ENCODE measurements at regions not wholly inside any gene's neighbourhood (a gene's known extent, or its start where the extent isn't known, plus 50 kb on each side); places are given as distances from the start of the nearest gene placed in this dataset.

DNA sequence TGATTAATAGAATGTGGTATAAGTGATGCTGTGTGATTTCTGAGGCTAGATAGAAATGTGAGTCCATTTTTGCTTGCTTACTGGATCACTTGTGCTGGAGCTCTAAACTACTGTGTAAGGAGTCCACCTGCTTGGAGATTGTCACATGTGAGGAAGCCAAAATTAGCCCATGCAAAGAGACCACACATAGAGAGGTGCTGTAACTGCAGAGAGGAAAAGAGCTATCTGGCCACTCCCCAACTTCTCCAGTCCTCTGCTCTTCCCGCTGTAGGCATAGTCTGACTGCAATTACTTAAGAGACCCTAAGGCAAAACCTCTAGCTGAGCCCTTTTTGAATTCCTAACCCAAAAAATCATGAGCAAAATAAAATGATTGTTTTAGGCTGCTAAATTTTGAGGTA lies 120.6 kb upstream of the FBXO11 start (continued):
- TF ChIP-seq GATA4 (IDR thresholded peaks at IDR 0.05; ENCODE audit: borderline replicate concordance, low read depth) (no peak), ARHGAP35 (CRISPR knock-in tag; IDR thresholded peaks at IDR 0.05; ENCODE audit: borderline replicate concordance) (no peak)

DNA sequence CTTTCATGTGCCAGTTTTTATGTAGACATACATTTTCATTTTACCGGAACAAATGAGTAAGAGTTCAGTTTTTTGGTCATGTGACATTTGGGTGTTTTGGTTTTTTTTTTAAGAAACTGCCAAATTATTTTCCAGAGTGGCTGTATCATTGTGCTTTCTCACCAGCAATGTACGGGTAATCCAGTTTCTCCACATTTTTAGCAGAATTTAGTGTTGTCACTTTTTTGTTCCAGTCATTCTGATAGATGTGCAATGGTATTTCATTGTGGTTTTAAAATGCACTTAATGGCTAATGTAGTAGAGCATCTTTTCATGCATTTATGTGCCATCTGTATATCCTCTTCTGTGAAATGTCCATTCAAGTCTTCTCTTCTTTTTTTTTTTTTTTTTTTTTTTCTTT lies 126.5 kb upstream of the FBXO11 start:
- Histone ChIP-seq H3K4me1 (ENCODE audit: insufficient read depth, low read length) (no peaks in the 10 kb centered on the region), H3K27me3 (ENCODE audit: control insufficient read depth in 1 of 2, insufficient read depth in 2 of 2, low read length in 2 of 2) (peaks cover 0 to 18% of the 10 kb centered on the region in 2 experiments; a peak in 3 of 5 replicates), H3K4me3 (replicated peaks in 1 of 3; ENCODE audit: insufficient read depth in 1 of 3, low read depth in 2 of 3, low read length in 3 of 3) (no peak overlapping the region), H3K36me3 (replicated peaks in 1 of 2; ENCODE audit: control insufficient read depth in 1 of 2, insufficient read depth in 2 of 2, low read length in 2 of 2) (no peaks in the 10 kb centered on the region), H3K9me3 (ENCODE audit: low read length) (no peaks in the 10 kb centered on the region), H3K4me2 (ENCODE audit: low read depth, low read length) (no peak overlapping the region), H3K27ac (ENCODE audit: extremely low read length, insufficient read depth, low read length) (no peak overlapping the region), H3K9ac (ENCODE audit: insufficient read depth, low read depth, low read length) (no peak overlapping the region), H2AFZ (ENCODE audit: low read length) (no peak overlapping the region), H3K79me2 (ENCODE audit: insufficient read depth, low read length) (no peaks in the 10 kb centered on the region), H4K20me1 (ENCODE audit: insufficient read depth, low read length) (no peaks in the 10 kb centered on the region)
- BruUV-seq (replicated peaks): no TSS peak
- ATAC-seq (no peak), DNase-seq (ENCODE audit: low spot score) (no peak), FAIRE-seq (no peak)
- WGBS (ENCODE audit: low lambda C conversion rate): 74% methylated on average over 2 of the region's 2 CpGs
- CTCF ChIA-PET (ENCODE audit: low intra/inter-chr PET ratio, low total read pairs): no interaction called here
- intact Hi-C loops (cut with micrococcal nuclease; ENCODE audit: unreplicated experiment) (no loop called here), in situ Hi-C loops (cut with HindIII; ENCODE audit: extremely low pct_ligation_motif_present, low pct_unique_long_range_greater_than_20kb) (no loop called here)
- POLR2A ChIA-PET: interaction anchor here (0.6 kb wide), 1 partner anchor 51 kb away, joined by 3 read pairs; no protein-coding TSS in a partner anchor
- TF ChIP-seq NR3C1 (CRISPR knock-in tag; IDR thresholded peaks at IDR 0.05) (no peak), POGZ (CRISPR knock-in tag; IDR thresholded peaks at IDR 0.05) (no peak), U2AF2 (IDR thresholded peaks at IDR 0.05; ENCODE audit: low read depth, low read length) (no peak)

DNA sequence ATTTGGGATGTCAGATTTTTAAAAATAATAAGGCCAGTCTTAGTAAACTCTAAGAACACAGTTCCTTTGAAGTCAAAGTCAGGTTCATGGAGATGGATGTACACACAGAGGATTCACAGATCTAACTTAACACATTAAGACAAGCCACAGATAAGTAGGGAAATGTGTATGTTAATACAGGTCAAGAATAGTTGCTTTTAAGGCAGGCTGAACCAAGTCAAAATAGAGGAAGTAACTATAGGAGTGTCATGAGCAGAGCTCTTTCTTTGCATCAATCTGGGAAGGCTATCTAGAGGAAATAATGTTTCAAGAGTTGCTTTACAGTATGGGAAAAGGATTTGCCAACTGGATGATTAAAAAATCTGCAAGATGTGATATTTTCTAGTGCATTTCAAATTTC lies 128.0 kb upstream of the FBXO11 start:
- Histone ChIP-seq H3K36me3 (replicated peaks in 1 of 2; ENCODE audit: control insufficient read depth in 1 of 2, insufficient read depth in 2 of 2, low read length in 2 of 2) (no peaks in the 10 kb centered on the region), H3K4me1 (ENCODE audit: insufficient read depth, low read length) (no peaks in the 10 kb centered on the region), H3K27me3 (ENCODE audit: control insufficient read depth in 1 of 2, insufficient read depth in 2 of 2, low read length in 2 of 2) (peaks cover 0 to 3% of the 10 kb centered on the region in 2 experiments; a peak in 1 of 5 replicates), H3K9ac (ENCODE audit: insufficient read depth, low read depth, low read length) (no peak overlapping the region), H3K79me2 (ENCODE audit: insufficient read depth, low read length) (no peaks in the 10 kb centered on the region), H2AFZ (ENCODE audit: low read length) (no peak overlapping the region), H3K4me3 (replicated peaks in 1 of 3; ENCODE audit: insufficient read depth in 1 of 3, low read depth in 2 of 3, low read length in 3 of 3) (no peak overlapping the region), H3K27ac (ENCODE audit: extremely low read length, insufficient read depth, low read length) (no peak overlapping the region), H4K20me1 (ENCODE audit: insufficient read depth, low read length) (no peaks in the 10 kb centered on the region), H3K9me3 (ENCODE audit: low read length) (no peaks in the 10 kb centered on the region), H3K4me2 (ENCODE audit: low read depth, low read length) (no peak overlapping the region)
- intact Hi-C loops (cut with micrococcal nuclease; ENCODE audit: unreplicated experiment) (no loop called here), in situ Hi-C loops (cut with HindIII; ENCODE audit: extremely low pct_ligation_motif_present, low pct_unique_long_range_greater_than_20kb) (no loop called here)
- no TSS peak for BruUV-seq (replicated peaks)
- ChIA-PET POLR2A (no interaction called here), CTCF (ENCODE audit: low intra/inter-chr PET ratio, low total read pairs) (no interaction called here)
- DNase-seq (ENCODE audit: low spot score): no peak
- no peak for ATAC-seq
- no peak for FAIRE-seq
- TF ChIP-seq ZSCAN20 (CRISPR knock-in tag; IDR thresholded peaks at IDR 0.05; ENCODE audit: borderline replicate concordance) (no peak), KAT2B (IDR thresholded peaks at IDR 0.05; ENCODE audit: borderline replicate concordance, low read depth, low read length) (no peak), POLR2A (IDR thresholded peaks at IDR 0.05; ENCODE audit: insufficient read depth in 1 of 2, low read depth in 2 of 2, low read length in 2 of 2) (no peak)
- TF ChIP-seq, protein P1, sequence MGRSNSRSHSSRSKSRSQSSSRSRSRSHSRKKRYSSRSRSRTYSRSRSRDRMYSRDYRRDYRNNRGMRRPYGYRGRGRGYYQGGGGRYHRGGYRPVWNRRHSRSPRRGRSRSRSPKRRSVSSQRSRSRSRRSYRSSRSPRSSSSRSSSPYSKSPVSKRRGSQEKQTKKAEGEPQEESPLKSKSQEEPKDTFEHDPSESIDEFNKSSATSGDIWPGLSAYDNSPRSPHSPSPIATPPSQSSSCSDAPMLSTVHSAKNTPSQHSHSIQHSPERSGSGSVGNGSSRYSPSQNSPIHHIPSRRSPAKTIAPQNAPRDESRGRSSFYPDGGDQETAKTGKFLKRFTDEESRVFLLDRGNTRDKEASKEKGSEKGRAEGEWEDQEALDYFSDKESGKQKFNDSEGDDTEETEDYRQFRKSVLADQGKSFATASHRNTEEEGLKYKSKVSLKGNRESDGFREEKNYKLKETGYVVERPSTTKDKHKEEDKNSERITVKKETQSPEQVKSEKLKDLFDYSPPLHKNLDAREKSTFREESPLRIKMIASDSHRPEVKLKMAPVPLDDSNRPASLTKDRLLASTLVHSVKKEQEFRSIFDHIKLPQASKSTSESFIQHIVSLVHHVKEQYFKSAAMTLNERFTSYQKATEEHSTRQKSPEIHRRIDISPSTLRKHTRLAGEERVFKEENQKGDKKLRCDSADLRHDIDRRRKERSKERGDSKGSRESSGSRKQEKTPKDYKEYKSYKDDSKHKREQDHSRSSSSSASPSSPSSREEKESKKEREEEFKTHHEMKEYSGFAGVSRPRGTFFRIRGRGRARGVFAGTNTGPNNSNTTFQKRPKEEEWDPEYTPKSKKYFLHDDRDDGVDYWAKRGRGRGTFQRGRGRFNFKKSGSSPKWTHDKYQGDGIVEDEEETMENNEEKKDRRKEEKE (IDR thresholded peaks at IDR 0.05): no peak
- TF ChIP-seq, protein P2, sequence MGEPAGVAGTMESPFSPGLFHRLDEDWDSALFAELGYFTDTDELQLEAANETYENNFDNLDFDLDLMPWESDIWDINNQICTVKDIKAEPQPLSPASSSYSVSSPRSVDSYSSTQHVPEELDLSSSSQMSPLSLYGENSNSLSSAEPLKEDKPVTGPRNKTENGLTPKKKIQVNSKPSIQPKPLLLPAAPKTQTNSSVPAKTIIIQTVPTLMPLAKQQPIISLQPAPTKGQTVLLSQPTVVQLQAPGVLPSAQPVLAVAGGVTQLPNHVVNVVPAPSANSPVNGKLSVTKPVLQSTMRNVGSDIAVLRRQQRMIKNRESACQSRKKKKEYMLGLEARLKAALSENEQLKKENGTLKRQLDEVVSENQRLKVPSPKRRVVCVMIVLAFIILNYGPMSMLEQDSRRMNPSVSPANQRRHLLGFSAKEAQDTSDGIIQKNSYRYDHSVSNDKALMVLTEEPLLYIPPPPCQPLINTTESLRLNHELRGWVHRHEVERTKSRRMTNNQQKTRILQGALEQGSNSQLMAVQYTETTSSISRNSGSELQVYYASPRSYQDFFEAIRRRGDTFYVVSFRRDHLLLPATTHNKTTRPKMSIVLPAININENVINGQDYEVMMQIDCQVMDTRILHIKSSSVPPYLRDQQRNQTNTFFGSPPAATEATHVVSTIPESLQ (CRISPR knock-in tag; conservative IDR thresholded peaks at IDR 0.05): no peak
- TF ChIP-seq, protein P3, sequence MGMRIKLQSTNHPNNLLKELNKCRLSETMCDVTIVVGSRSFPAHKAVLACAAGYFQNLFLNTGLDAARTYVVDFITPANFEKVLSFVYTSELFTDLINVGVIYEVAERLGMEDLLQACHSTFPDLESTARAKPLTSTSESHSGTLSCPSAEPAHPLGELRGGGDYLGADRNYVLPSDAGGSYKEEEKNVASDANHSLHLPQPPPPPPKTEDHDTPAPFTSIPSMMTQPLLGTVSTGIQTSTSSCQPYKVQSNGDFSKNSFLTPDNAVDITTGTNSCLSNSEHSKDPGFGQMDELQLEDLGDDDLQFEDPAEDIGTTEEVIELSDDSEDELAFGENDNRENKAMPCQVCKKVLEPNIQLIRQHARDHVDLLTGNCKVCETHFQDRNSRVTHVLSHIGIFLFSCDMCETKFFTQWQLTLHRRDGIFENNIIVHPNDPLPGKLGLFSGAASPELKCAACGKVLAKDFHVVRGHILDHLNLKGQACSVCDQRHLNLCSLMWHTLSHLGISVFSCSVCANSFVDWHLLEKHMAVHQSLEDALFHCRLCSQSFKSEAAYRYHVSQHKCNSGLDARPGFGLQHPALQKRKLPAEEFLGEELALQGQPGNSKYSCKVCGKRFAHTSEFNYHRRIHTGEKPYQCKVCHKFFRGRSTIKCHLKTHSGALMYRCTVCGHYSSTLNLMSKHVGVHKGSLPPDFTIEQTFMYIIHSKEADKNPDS (CRISPR knock-in tag; IDR thresholded peaks at IDR 0.05): no peak
